H9 (cell line): ENCODE measurements at regions not wholly inside any gene's neighbourhood (a gene's known extent, or its start where the extent isn't known, plus 50 kb on each side); places are given as distances from the start of the nearest gene placed in this dataset.

Experiments used
- DNase-seq: peaks from one replicate; pipeline ENCODE4 v3.0.0-alpha.2; 2017
- H2AFZ ChIP-seq: one replicate; pipeline ENCODE4 v1.6.1; 2013; ENCODE audit warnings: mild to moderate bottlenecking, low read length, control low read depth, moderate library complexity
- H2AK5ac ChIP-seq: 2 replicates; pipeline ENCODE4 v1.6.1; 2013; ENCODE audit warnings: low read length, control low read depth, mixed read lengths; ENCODE audit not compliant: insufficient read length
- H2BK120ac ChIP-seq: one replicate; pipeline ENCODE4 v1.6.1; 2013; ENCODE audit warnings: low read depth, mild to moderate bottlenecking, low read length, control low read depth, inconsistent platforms; ENCODE audit not compliant: poor library complexity, severe bottlenecking
- H2BK12ac ChIP-seq: 2 replicates; pipeline ENCODE4 v1.6.1; 2013; ENCODE audit warnings: low read length, control low read depth, mixed read lengths, low read depth; ENCODE audit not compliant: insufficient read length
- H2BK15ac ChIP-seq: 2 replicates; pipeline ENCODE4 v1.6.1; 2013; ENCODE audit warnings: low read depth, low read length, control low read depth
- H2BK20ac ChIP-seq: one replicate; pipeline ENCODE4 v1.6.1; 2013; ENCODE audit warnings: low read depth, mild to moderate bottlenecking, low read length, control low read depth, inconsistent platforms; ENCODE audit not compliant: poor library complexity, severe bottlenecking
- H2BK5ac ChIP-seq: 2 replicates; pipeline ENCODE4 v1.6.1; 2013; ENCODE audit warnings: low read length, control low read depth, mixed read lengths; ENCODE audit not compliant: insufficient read length
- H3K14ac ChIP-seq: 2 replicates; pipeline ENCODE4 v1.6.1; 2013; ENCODE audit warnings: low read length, control low read depth; ENCODE audit not compliant: insufficient read depth
- H3K18ac ChIP-seq: 2 replicates; pipeline ENCODE4 v1.6.1; 2013; ENCODE audit warnings: low read depth, mild to moderate bottlenecking, mixed read lengths, low read length, control low read depth; ENCODE audit not compliant: insufficient read length
- H3K23ac ChIP-seq: 2 replicates; pipeline ENCODE4 v1.6.1; 2013; ENCODE audit warnings: low read length, control low read depth, mixed read lengths, low read depth; ENCODE audit not compliant: insufficient read length
- H3K23me2 ChIP-seq: 2 replicates; pipeline ENCODE4 v1.6.1; 2013; ENCODE audit warnings: low read depth, mild to moderate bottlenecking, mixed read lengths, low read length, control low read depth; ENCODE audit not compliant: insufficient read length, poor library complexity, severe bottlenecking
- H3K27ac ChIP-seq: 2 replicates; pipeline ENCODE4 v1.5.1; 2013; ENCODE audit warnings: low read length, control low read depth, mixed read lengths, low read depth; ENCODE audit not compliant: insufficient read length
- H3K27me3 ChIP-seq: 2 replicates; pipeline ENCODE4 v1.6.1; 2013; ENCODE audit warnings: low read length, control low read depth, inconsistent platforms; ENCODE audit not compliant: insufficient read depth
- H3K4ac ChIP-seq: 2 replicates; pipeline ENCODE4 v1.6.1; 2013; ENCODE audit warnings: low read depth, mild to moderate bottlenecking, control low read depth, inconsistent platforms, low read length, moderate library complexity
- H3K4me1 ChIP-seq: 2 replicates; pipeline ENCODE4 v1.6.1; 2013; ENCODE audit warnings: low read length, control low read depth, inconsistent platforms; ENCODE audit not compliant: insufficient read depth
- H3K4me2 ChIP-seq: 2 replicates; pipeline ENCODE4 v1.6.1; 2013; ENCODE audit warnings: low read length, control low read depth, mixed read lengths; ENCODE audit not compliant: insufficient read length, insufficient read depth
- H3K56ac ChIP-seq: 2 replicates; pipeline ENCODE4 v1.6.1; 2013; ENCODE audit warnings: low read depth, mild to moderate bottlenecking, mixed read lengths, low read length, control low read depth; ENCODE audit not compliant: insufficient read length
- H3K79me1 ChIP-seq: 2 replicates; pipeline ENCODE4 v1.6.1; 2013; ENCODE audit warnings: low read depth, mild to moderate bottlenecking, moderate library complexity, low read length, control low read depth, inconsistent platforms; ENCODE audit not compliant: insufficient read depth, poor library complexity, severe bottlenecking
- H3K79me2 ChIP-seq: 2 replicates; pipeline ENCODE4 v1.6.1; 2013; ENCODE audit warnings: low read length, control low read depth, inconsistent platforms; ENCODE audit not compliant: insufficient read depth
- H3K9ac ChIP-seq: 2 replicates; pipeline ENCODE4 v1.6.1; 2013; ENCODE audit warnings: low read length, control low read depth, mixed read lengths; ENCODE audit not compliant: insufficient read length; ENCODE audit errors: extremely low read depth
- H3K9me3 ChIP-seq: one replicate; pipeline ENCODE4 v1.6.1; 2013; ENCODE audit warnings: low read depth, low read length, inconsistent platforms; ENCODE audit not compliant: control insufficient read depth
- H3T11ph ChIP-seq: one replicate; pipeline ENCODE4 v1.6.1; 2013; ENCODE audit warnings: mild to moderate bottlenecking, low read length, control low read depth, inconsistent platforms
- H4K20me1 ChIP-seq: one replicate; pipeline ENCODE4 v1.6.1; 2013; ENCODE audit not compliant: control insufficient read depth, insufficient read length, insufficient read depth
- H4K5ac ChIP-seq: 2 replicates; pipeline ENCODE4 v1.6.1; 2013; ENCODE audit warnings: low read depth, mild to moderate bottlenecking, mixed read lengths, low read length, control low read depth; ENCODE audit not compliant: insufficient read length
- H4K8ac ChIP-seq: replicated peaks from 2 replicates; pipeline ENCODE4 v1.6.1; 2013; ENCODE audit warnings: low read length, control low read depth, mixed read lengths, low read depth; ENCODE audit not compliant: insufficient read length
- H4K91ac ChIP-seq: 2 replicates; pipeline ENCODE4 v1.6.1; 2013; ENCODE audit warnings: low read depth, mild to moderate bottlenecking, moderate library complexity, mixed read lengths, low read length, control low read depth; ENCODE audit not compliant: insufficient read length
- H3K27ac Mint-ChIP-seq, 3 experiments: 2 replicates in 2 of 3; 3 replicates in 1 of 3; pipeline ENCODE4 v1.8.0; 2020 to 2021; ENCODE audit warnings: mixed read lengths in 3 of 3, mild to moderate bottlenecking in 1 of 3, moderate library complexity in 1 of 3
- H3K27me3 Mint-ChIP-seq: 2 replicates; pipeline ENCODE4 v1.8.0; 2021; ENCODE audit warnings: low read depth, mild to moderate bottlenecking, moderate library complexity, mixed read lengths
- H3K36me3 Mint-ChIP-seq, 3 experiments: 2 replicates in 2 of 3; 3 replicates in 1 of 3; pipeline ENCODE4 v1.8.0; 2020 to 2021; ENCODE audit warnings: low read depth in 3 of 3, mixed read lengths in 3 of 3; ENCODE audit not compliant: insufficient read depth in 1 of 3
- H3K4me1 Mint-ChIP-seq, 2 experiments: 2 replicates each; pipeline ENCODE4 v1.8.0; 2020; ENCODE audit warnings: mixed read lengths in 2 of 2
- H3K4me3 Mint-ChIP-seq, 2 experiments: 2 replicates in 1 of 2; 3 replicates in 1 of 2; pipeline ENCODE4 v1.8.0; 2020 to 2021; ENCODE audit warnings: mild to moderate bottlenecking in 2 of 2, mixed read lengths in 2 of 2, moderate library complexity in 1 of 2
- H3K9me3 Mint-ChIP-seq, 2 experiments: 2 replicates in 1 of 2; 3 replicates in 1 of 2; pipeline ENCODE4 v1.8.0; 2020; ENCODE audit warnings: mild to moderate bottlenecking in 2 of 2, mixed read lengths in 2 of 2, moderate library complexity in 1 of 2
- WGBS: extraction: QIAGEN DNeasy Blood & Tissue Kit; methylation state at CpG from one replicate; pipeline ENCODE4 v1.1.7; 2013; ENCODE audit warnings: missing lambda C conversion rate, low lambda C conversion rate, mixed read lengths; ENCODE audit not compliant: insufficient read length; ENCODE audit errors: extremely low coverage; 5-methylcytosine and 5-hydroxymethylcytosine counted together
- TF ChIP-seq, protein P1 (sequence below): fragments of 200-600 bp; sonication (generic); conservative IDR thresholded peaks from 3 replicates; pipeline ENCODE4 v1.8.0; 2021; ENCODE audit warnings: antibody characterized with exemption, mild to moderate bottlenecking

DNA sequence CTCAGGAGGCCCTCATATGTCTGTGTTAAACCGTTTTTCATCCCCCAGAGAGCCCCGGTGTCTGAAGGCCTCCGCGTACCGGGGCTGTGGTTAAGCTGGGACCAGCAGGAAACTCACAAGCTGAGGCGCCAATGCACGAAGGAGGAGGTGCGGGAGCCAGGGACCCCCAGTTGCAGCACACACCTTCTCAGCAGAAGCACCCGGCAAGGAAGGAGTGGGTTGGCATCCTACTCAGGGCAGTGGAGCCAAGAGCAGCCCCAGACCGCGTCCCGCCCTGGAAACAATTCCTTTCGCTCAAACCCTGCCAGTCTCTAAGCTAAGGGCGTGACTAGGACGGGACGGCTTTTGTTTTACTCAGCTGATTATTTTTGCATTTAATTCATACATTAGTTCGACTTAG, 726.9 kb downstream of the BRD1 start:
- no peak overlapping the region for H2AFZ ChIP-seq
- no peak overlapping the region for H3K23ac ChIP-seq
- no peak overlapping the region for H2BK120ac ChIP-seq
- Mint-ChIP-seq H3K4me3 (no peak overlapping the region), H3K27me3 (peaks cover 4% of the 10 kb centered on the region; the same call in 1 of the 2 replicates), H3K4me1 (peaks cover 6% of the 10 kb centered on the region in 2 experiments; a peak in 2 of 4 replicates), H3K27ac (peak overlapping the region in 1 of 3 experiments; percentile 31; a peak in 1 of 7 replicates), H3K36me3 (no peaks in the 10 kb centered on the region; a peak in 1 of 7 replicates), H3K9me3 (peaks cover 4% of the 10 kb centered on the region in 2 experiments; a peak in 3 of 5 replicates)
- no peaks in the 10 kb centered on the region for H4K20me1 ChIP-seq
- no peak overlapping the region for H3K27ac ChIP-seq
- no peaks in the 10 kb centered on the region for H3K9me3 ChIP-seq
- H3T11ph ChIP-seq = no peak overlapping the region
- no peak overlapping the region for H2BK5ac ChIP-seq
- no peak overlapping the region for H4K5ac ChIP-seq
- H3K4ac ChIP-seq = no peak overlapping the region
- H2BK15ac ChIP-seq = no peak overlapping the region
- H2AK5ac ChIP-seq = no peak overlapping the region
- TF ChIP-seq, protein P1, sequence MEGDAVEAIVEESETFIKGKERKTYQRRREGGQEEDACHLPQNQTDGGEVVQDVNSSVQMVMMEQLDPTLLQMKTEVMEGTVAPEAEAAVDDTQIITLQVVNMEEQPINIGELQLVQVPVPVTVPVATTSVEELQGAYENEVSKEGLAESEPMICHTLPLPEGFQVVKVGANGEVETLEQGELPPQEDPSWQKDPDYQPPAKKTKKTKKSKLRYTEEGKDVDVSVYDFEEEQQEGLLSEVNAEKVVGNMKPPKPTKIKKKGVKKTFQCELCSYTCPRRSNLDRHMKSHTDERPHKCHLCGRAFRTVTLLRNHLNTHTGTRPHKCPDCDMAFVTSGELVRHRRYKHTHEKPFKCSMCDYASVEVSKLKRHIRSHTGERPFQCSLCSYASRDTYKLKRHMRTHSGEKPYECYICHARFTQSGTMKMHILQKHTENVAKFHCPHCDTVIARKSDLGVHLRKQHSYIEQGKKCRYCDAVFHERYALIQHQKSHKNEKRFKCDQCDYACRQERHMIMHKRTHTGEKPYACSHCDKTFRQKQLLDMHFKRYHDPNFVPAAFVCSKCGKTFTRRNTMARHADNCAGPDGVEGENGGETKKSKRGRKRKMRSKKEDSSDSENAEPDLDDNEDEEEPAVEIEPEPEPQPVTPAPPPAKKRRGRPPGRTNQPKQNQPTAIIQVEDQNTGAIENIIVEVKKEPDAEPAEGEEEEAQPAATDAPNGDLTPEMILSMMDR = no peak
- no peaks in the 10 kb centered on the region for H3K79me1 ChIP-seq
- H3K4me1 ChIP-seq = no peaks in the 10 kb centered on the region
- no peak overlapping the region for H2BK12ac ChIP-seq
- no peak overlapping the region for H3K18ac ChIP-seq
- H4K8ac ChIP-seq = no peak overlapping the region
- DNase-seq = no peak
- no peaks in the 10 kb centered on the region for H3K27me3 ChIP-seq
- no peak overlapping the region for H2BK20ac ChIP-seq
- no peaks in the 10 kb centered on the region for H3K79me2 ChIP-seq
- H3K9ac ChIP-seq = no peak overlapping the region
- H3K14ac ChIP-seq = no peak overlapping the region
- no CpG with 5 or more reads among the region's 17 CpGs for WGBS
- no peak overlapping the region for H3K56ac ChIP-seq
- no peak overlapping the region for H4K91ac ChIP-seq
- no peak overlapping the region for H3K4me2 ChIP-seq
- H3K23me2 ChIP-seq = no peaks in the 10 kb centered on the region
